Osteoblast (primary cell): ENCODE measurements at regions not wholly inside any gene's neighbourhood (a gene's known extent, or its start where the extent isn't known, plus 50 kb on each side); places are given as distances from the start of the nearest gene placed in this dataset.

Experiments
- DNase-seq: peaks from one replicate; pipeline ENCODE4 v3.0.0; 2011; ENCODE audit warnings: low spot score, mixed read lengths; ENCODE audit not compliant: insufficient read length; ENCODE audit errors: missing footprints
- H2AFZ ChIP-seq: 2 replicates; pipeline ENCODE4 v1.6.0; 2011; ENCODE audit warnings: mild to moderate bottlenecking, low read length
- H3K27ac ChIP-seq: 2 replicates; pipeline ENCODE4 v1.5.1; 2011; ENCODE audit warnings: mild to moderate bottlenecking, low read depth, low read length, moderate library complexity
- H3K27me3 ChIP-seq: 2 replicates; pipeline ENCODE4 v1.6.0; 2012; ENCODE audit warnings: mild to moderate bottlenecking, control low read depth, inconsistent platforms, low read length, moderate library complexity; ENCODE audit not compliant: insufficient read depth
- H3K36me3 ChIP-seq: 2 replicates; pipeline ENCODE4 v1.5.1; 2011; ENCODE audit warnings: mild to moderate bottlenecking, low read length, control low read depth, moderate library complexity; ENCODE audit not compliant: insufficient read depth
- H3K4me1 ChIP-seq: 2 replicates; pipeline ENCODE4 v1.5.1; 2011; ENCODE audit warnings: mild to moderate bottlenecking, low read length, control low read depth, moderate library complexity; ENCODE audit not compliant: insufficient read depth
- H3K4me2 ChIP-seq: 2 replicates; pipeline ENCODE4 v1.6.0; 2011; ENCODE audit warnings: mild to moderate bottlenecking, low read length; ENCODE audit not compliant: insufficient read depth
- H3K4me3 ChIP-seq: fragments of 200-600 bp; sonication (generic); 3 replicates; pipeline ENCODE4 v1.5.1; 2012; ENCODE audit warnings: mild to moderate bottlenecking, low read length, inconsistent platforms; ENCODE audit not compliant: insufficient read depth
- H3K79me2 ChIP-seq: 2 replicates; pipeline ENCODE4 v1.6.0; 2012; ENCODE audit warnings: mild to moderate bottlenecking, low read length, control low read depth, inconsistent platforms; ENCODE audit not compliant: insufficient read depth
- H3K9me3 ChIP-seq: 2 replicates; pipeline ENCODE4 v1.5.1; 2011; ENCODE audit warnings: low read depth, low read length, control low read depth
- H4K20me1 ChIP-seq: 2 replicates; pipeline ENCODE4 v1.6.0; 2012; ENCODE audit warnings: mild to moderate bottlenecking, low read length, control low read depth; ENCODE audit not compliant: insufficient read depth
- TF ChIP-seq, protein P1 (sequence below): IDR thresholded peaks from 2 replicates; pipeline ENCODE4 v1.5.1; 2011; ENCODE audit warnings: mild to moderate bottlenecking, low read depth, low read length, moderate library complexity; ENCODE audit errors: extremely low read depth

DNA sequence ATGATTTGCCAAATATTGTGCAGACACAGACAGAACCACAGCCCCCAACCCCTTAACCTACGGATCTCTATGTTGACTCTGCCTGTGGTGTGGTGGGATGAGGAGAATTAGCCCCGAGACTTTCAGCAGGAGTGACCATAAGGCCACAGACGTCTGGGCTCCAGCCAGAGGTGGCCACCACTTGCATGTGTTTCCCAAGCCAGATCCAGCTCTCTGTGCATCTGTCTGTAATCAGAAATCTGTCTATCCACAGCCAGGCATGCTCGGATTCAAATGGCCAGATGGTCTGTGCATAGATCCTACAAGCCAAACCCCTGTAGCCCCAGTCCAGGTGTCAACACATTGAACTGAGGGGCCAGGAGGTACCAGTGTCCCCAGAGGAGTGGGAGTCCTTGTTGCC, 140.6 kb downstream of the SYF2 start:
- no peak for DNase-seq
- Histone ChIP-seq H2AFZ (no peak overlapping the region), H3K9me3 (peaks cover 3% of the 10 kb centered on the region), H3K4me2 (no peak overlapping the region), H3K4me3 (no peak overlapping the region), H3K4me1 (no peaks in the 10 kb centered on the region), H3K27ac (no peak overlapping the region), H3K79me2 (no peaks in the 10 kb centered on the region), H4K20me1 (no peaks in the 10 kb centered on the region), H3K36me3 (no peaks in the 10 kb centered on the region), H3K27me3 (peaks cover 34% of the 10 kb centered on the region)
- TF ChIP-seq, protein P1, sequence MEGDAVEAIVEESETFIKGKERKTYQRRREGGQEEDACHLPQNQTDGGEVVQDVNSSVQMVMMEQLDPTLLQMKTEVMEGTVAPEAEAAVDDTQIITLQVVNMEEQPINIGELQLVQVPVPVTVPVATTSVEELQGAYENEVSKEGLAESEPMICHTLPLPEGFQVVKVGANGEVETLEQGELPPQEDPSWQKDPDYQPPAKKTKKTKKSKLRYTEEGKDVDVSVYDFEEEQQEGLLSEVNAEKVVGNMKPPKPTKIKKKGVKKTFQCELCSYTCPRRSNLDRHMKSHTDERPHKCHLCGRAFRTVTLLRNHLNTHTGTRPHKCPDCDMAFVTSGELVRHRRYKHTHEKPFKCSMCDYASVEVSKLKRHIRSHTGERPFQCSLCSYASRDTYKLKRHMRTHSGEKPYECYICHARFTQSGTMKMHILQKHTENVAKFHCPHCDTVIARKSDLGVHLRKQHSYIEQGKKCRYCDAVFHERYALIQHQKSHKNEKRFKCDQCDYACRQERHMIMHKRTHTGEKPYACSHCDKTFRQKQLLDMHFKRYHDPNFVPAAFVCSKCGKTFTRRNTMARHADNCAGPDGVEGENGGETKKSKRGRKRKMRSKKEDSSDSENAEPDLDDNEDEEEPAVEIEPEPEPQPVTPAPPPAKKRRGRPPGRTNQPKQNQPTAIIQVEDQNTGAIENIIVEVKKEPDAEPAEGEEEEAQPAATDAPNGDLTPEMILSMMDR, result no peak

DNA sequence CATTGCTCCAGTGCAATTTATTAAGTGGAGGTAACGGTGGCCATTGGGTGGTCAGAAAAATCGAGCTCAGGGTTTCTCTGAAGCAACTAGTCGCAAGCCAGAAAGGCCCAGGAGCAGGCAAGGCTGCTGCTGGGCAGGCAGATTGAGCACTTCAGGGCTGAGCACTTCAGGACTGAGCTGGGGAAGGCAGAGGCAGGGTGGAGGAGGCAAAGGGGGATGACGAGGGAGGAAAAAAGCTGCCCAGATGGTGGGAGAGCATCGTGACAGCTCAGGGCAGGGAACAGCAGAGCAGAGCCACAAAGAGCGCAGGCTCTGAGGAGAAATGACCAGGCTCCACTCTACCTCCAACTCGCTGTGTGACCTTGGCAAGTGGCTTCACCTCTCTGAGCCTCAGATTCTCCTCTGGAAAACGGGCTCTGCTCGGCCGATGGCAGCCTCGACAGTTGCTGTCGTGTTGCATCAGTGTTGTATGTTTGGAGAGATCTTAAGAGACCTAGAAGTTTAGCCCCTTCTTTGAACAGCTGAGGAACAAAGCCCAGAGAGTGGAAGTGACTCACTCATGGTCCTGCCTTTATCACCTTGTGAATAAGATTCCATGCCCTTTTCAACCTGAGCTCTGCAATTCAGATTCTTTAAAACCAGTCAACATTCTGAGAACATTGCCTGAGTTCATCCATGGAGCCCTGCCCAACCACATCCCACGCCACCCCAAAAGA, 141.4 kb downstream of the SYF2 start:
- no peaks in the 10 kb centered on the region for H3K36me3 ChIP-seq
- no peak overlapping the region for H2AFZ ChIP-seq
- H3K27me3 ChIP-seq, result peaks cover 35% of the 10 kb centered on the region
- peak; percentile 89 for DNase-seq
- H3K9me3 ChIP-seq, result no peaks in the 10 kb centered on the region
- no peak overlapping the region for H3K4me2 ChIP-seq
- H3K79me2 ChIP-seq, result no peaks in the 10 kb centered on the region
- no peak overlapping the region for H3K4me3 ChIP-seq
- TF ChIP-seq, protein P1, result no peak
- H3K27ac ChIP-seq, result no peak overlapping the region
- H3K4me1 ChIP-seq, result no peaks in the 10 kb centered on the region
- no peaks in the 10 kb centered on the region for H4K20me1 ChIP-seq

DNA sequence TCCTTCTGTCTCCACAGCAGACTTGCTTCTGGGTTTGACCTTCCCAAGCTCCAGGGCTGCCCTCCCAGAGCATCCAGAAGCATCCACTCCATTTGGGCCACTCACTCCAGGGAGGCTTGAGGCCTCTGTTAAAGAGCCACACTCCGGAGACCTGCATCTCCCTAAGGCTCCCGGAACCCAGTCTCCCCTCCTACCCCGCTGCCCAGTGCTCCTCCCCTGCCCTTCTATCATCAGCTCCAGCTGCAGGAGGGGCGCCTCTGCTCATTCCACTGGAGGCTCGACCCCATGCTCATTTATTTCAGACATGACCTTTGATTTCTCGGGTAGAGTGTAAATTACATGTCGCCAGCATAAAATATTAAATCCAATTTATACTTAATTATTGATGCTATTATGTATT, 142.5 kb downstream of the SYF2 start:
- Histone ChIP-seq H3K4me3 (no peak overlapping the region), H3K79me2 (no peaks in the 10 kb centered on the region), H2AFZ (no peak overlapping the region), H3K27me3 (peaks cover 34% of the 10 kb centered on the region), H3K4me1 (no peaks in the 10 kb centered on the region), H3K27ac (no peak overlapping the region), H3K36me3 (no peaks in the 10 kb centered on the region), H4K20me1 (no peaks in the 10 kb centered on the region), H3K4me2 (no peak overlapping the region), H3K9me3 (no peaks in the 10 kb centered on the region)
- no peak for DNase-seq
- TF ChIP-seq, protein P1, result no peak

DNA sequence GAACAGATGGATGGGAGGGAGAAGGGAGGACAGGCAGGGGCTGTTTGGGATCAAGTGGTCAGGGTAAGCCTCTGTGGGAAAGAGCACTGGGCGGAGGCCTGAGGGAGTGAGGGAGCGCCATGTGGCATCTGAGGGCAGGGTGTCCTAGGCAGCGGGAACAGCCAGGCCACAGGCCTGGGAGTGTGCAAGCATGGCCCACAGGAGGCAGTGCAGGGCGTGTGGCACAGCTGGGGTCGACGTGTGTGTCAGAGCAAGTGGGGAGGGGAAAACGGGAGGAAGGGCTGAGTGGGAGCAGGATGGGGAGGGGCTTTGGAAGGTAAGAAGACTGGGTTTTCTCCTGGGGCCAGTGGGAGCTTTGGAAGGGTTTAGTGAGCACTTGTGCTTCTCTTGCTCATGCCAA, 143.4 kb downstream of the SYF2 start:
- Histone ChIP-seq H3K27me3 (peaks cover 38% of the 10 kb centered on the region), H3K4me1 (no peaks in the 10 kb centered on the region), H2AFZ (no peak overlapping the region), H3K27ac (no peak overlapping the region), H4K20me1 (no peaks in the 10 kb centered on the region), H3K9me3 (no peaks in the 10 kb centered on the region), H3K4me3 (no peak overlapping the region), H3K4me2 (no peak overlapping the region), H3K79me2 (no peaks in the 10 kb centered on the region), H3K36me3 (no peaks in the 10 kb centered on the region)
- TF ChIP-seq, protein P1, result no peak
- no peak for DNase-seq
